NCI-H146 (cell line): ENCODE measurements at regions not wholly inside any gene's neighbourhood (a gene's known extent, or its start where the extent isn't known, plus 50 kb on each side); places are given as distances from the start of the nearest gene placed in this dataset.
A peak's percentile ranks its signal among the peaks of the same experiment; 100 is the strongest.

Experiments
- DNase-seq: peaks from one replicate; lab custom pipeline; 2025; lab: John Stamatoyannopoulos, UW

- DNase-seq = no peak
Measured at GRCh38 chr12:45102818-45103217, 51.9 kb upstream of the DBX2 start.

GRCh38 chr12:45105996-45106395, 55.1 kb upstream of the DBX2 start:
- no peak for DNase-seq

GRCh38 chr12:45112306-45112705, 61.4 kb upstream of the DBX2 start:
- no peak for DNase-seq

GRCh38 chr12:45121224-45121623, 70.3 kb upstream of the DBX2 start:
- DNase-seq = no peak

- peak; percentile 20 for DNase-seq
Measured at GRCh38 chr12:45122768-45123380, 72.0 kb upstream of the DBX2 start.

- DNase-seq = no peak
Measured at GRCh38 chr12:45124485-45125155, 73.7 kb upstream of the DBX2 start.

- no peak for DNase-seq
Measured at GRCh38 chr12:45125997-45126396, 75.1 kb upstream of the DBX2 start.

- no peak for DNase-seq
Measured at GRCh38 chr12:45128637-45129036, 77.7 kb upstream of the DBX2 start.

- DNase-seq = peak; percentile 34
Measured at GRCh38 chr12:45130881-45131281, 80.0 kb upstream of the DBX2 start.

- DNase-seq = no peak
Measured at GRCh38 chr12:45131506-45131905, 80.6 kb upstream of the DBX2 start.

- no peak for DNase-seq
Measured at GRCh38 chr12:45138609-45139008, 77.3 kb upstream of the ANO6 start.

- DNase-seq = no peak
Measured at GRCh38 chr12:45148006-45148405, 67.9 kb upstream of the ANO6 start.

- DNase-seq = no peak
Measured at GRCh38 chr12:45148619-45149018, 67.3 kb upstream of the ANO6 start.

- no peak for DNase-seq
Measured at GRCh38 chr12:45165284-45165683, 50.6 kb upstream of the ANO6 start.

- DNase-seq = no peak
Measured at GRCh38 chr12:45166056-45166455, 49.8 kb upstream of the ANO6 start.
